Neuron (in vitro differentiated cells): ENCODE measurements at regions not wholly inside any gene's neighbourhood (a gene's known extent, or its start where the extent isn't known, plus 50 kb on each side); places are given as distances from the start of the nearest gene placed in this dataset.

Source experiments
- H2AFZ ChIP-seq: one replicate; pipeline ENCODE4 v1.6.1; 2013; ENCODE audit warnings: low read depth, mild to moderate bottlenecking, inconsistent platforms, low read length, moderate library complexity
- H3K27me3 ChIP-seq: one replicate; pipeline ENCODE4 v1.6.1; 2013; ENCODE audit warnings: low read length; ENCODE audit not compliant: insufficient read depth
- H3K36me3 ChIP-seq: one replicate; pipeline ENCODE4 v1.6.1; 2013; ENCODE audit warnings: low read length; ENCODE audit not compliant: insufficient read depth
- H3K4me1 ChIP-seq: one replicate; pipeline ENCODE4 v1.6.1; 2013; ENCODE audit warnings: low read length; ENCODE audit not compliant: insufficient read depth
- H3K4me3 ChIP-seq: 2 replicates; pipeline ENCODE4 v1.5.1; 2013; ENCODE audit warnings: mild to moderate bottlenecking, low read length, moderate library complexity
- H3K9me3 ChIP-seq: one replicate; pipeline ENCODE4 v1.6.1; 2013; ENCODE audit warnings: low read length

DNA sequence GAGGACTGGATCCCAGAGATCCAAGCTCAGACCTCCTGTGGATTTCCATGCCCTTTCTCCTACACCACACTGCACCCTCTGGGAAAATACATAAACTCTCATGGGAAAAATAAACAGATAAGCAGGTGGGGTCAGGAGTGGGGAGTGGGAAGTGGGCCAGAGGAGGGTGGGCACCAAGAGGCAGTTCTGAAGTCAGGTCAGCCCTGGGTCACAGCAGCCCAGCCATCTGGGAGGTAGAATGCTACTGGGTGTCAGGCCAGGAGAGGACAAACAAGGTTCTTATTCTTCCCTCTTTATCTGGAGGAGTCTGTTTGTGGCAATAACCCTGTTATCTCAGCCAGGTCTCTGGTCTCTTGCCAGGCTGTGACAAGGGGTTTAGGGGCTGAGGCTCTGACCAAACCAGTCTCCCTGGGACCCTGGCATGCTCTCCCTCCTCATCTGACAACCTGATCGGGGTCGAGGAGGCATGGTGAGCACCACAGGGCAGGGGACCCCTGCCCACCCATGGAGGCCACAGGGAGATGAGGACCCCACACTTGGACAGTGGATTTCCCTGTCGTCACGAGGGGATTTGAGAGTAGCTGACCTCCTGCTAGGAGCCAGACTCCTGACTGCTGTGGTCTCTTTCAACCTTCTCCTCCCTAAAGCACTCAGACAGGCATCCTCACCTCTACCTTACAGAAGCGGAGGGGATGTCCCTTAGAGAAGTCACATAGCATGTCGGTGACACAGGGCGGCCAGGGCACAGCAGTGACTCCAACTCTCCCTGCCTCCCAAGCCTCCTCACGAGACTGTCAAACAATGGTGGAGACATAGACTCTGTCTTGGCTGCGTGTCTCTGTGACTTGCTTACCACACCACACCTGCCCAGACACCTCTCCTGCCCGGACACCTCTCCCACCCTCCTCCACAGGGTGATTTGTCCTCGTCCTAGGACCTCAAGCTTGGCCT is 51.3 kb upstream of the IFFO2 start:
- H2AFZ ChIP-seq, result no peak overlapping the region
- no peaks in the 10 kb centered on the region for H3K9me3 ChIP-seq
- H3K36me3 ChIP-seq, result no peaks in the 10 kb centered on the region
- H3K4me3 ChIP-seq, result no peak overlapping the region
- peaks cover 28% of the 10 kb centered on the region for H3K4me1 ChIP-seq
- H3K27me3 ChIP-seq, result no peaks in the 10 kb centered on the region

GRCh38 chr1:19006837-19007271 is 50.4 kb upstream of the IFFO2 start:
- H3K36me3 ChIP-seq, result no peaks in the 10 kb centered on the region
- H2AFZ ChIP-seq, result no peak overlapping the region
- H3K4me1 ChIP-seq, result peaks cover 20% of the 10 kb centered on the region
- peaks cover 2% of the 10 kb centered on the region for H3K9me3 ChIP-seq
- H3K27me3 ChIP-seq, result no peaks in the 10 kb centered on the region
- no peak overlapping the region for H3K4me3 ChIP-seq
